RPMI8226 (cell line): ENCODE measurements at regions not wholly inside any gene's neighbourhood (a gene's known extent, or its start where the extent isn't known, plus 50 kb on each side); places are given as distances from the start of the nearest gene placed in this dataset.

Experiments used
- DNase-seq: peaks from one replicate; pipeline ENCODE4 v3.0.0-alpha.2; 2015

GRCh38 chr4:107148904-107149303 lies 112.8 kb upstream of the DKK2 start:
- no peak for DNase-seq

GRCh38 chr4:107147873-107148272 lies 111.8 kb upstream of the DKK2 start:
- no peak for DNase-seq

- DNase-seq = no peak
These were observed 102.3 kb upstream of the DKK2 start for GRCh38 chr4:107138433-107138832.

GRCh38 chr4:107133965-107134653 lies 98.0 kb upstream of the DKK2 start:
- DNase-seq = no peak

GRCh38 chr4:107131295-107131694 lies 95.2 kb upstream of the DKK2 start:
- DNase-seq = no peak

GRCh38 chr4:107130157-107130556 lies 94.0 kb upstream of the DKK2 start:
- no peak for DNase-seq

- no peak for DNase-seq
These were observed 93.5 kb upstream of the DKK2 start for GRCh38 chr4:107129611-107130010.

GRCh38 chr4:107129076-107129475 lies 93.0 kb upstream of the DKK2 start:
- DNase-seq = no peak

GRCh38 chr4:107128116-107128515 lies 92.0 kb upstream of the DKK2 start:
- no peak for DNase-seq

- DNase-seq = no peak
These were observed 89.4 kb upstream of the DKK2 start for GRCh38 chr4:107125496-107125895.

- no peak for DNase-seq
These were observed 86.6 kb upstream of the DKK2 start for GRCh38 chr4:107122736-107123135.

GRCh38 chr4:107120661-107121060 lies 84.5 kb upstream of the DKK2 start:
- no peak for DNase-seq

GRCh38 chr4:107117726-107118125 lies 81.6 kb upstream of the DKK2 start:
- no peak for DNase-seq

- DNase-seq = no peak
These were observed 79.2 kb upstream of the DKK2 start for GRCh38 chr4:107115185-107115847.

- DNase-seq = no peak
These were observed 77.9 kb upstream of the DKK2 start for GRCh38 chr4:107114059-107114458.

GRCh38 chr4:107098401-107098800 lies 62.3 kb upstream of the DKK2 start:
- no peak for DNase-seq

- no peak for DNase-seq
These were observed 58.9 kb upstream of the DKK2 start for GRCh38 chr4:107094976-107095375.

- no peak for DNase-seq
These were observed 58.2 kb upstream of the DKK2 start for GRCh38 chr4:107094332-107094731.
